WERI-Rb-1 (cell line): ENCODE measurements at regions not wholly inside any gene's neighbourhood (a gene's known extent, or its start where the extent isn't known, plus 50 kb on each side); places are given as distances from the start of the nearest gene placed in this dataset.

Experiments used
- DNase-seq: peaks from one replicate; pipeline ENCODE4 v3.0.0-alpha.2; 2020
- H3K27ac ChIP-seq: fragments of 250-450 bp; sonication (Bioruptor Pico); 2 replicates; pipeline ENCODE4 v1.5.1; 2020; ENCODE audit warnings: mild to moderate bottlenecking, moderate library complexity
- H3K27me3 ChIP-seq: fragments of 250-450 bp; sonication (Bioruptor Pico); 2 replicates; pipeline ENCODE4 v1.5.1; 2021; ENCODE audit warnings: mild to moderate bottlenecking, low read depth, moderate library complexity; ENCODE audit not compliant: insufficient read depth, severe bottlenecking
- H3K36me3 ChIP-seq: fragments of 250-450 bp; sonication (Bioruptor Pico); 2 replicates; pipeline ENCODE4 v1.5.1; 2020; ENCODE audit warnings: mild to moderate bottlenecking, moderate library complexity
- H3K4me3 ChIP-seq: 2 replicates; pipeline ENCODE4 v1.5.1; 2011; ENCODE audit warnings: low read depth, mild to moderate bottlenecking, control low read depth, low read length
- H3K9me3 ChIP-seq: fragments of 250-450 bp; sonication (Bioruptor Pico); 2 replicates; pipeline ENCODE4 v1.5.1; 2021; ENCODE audit warnings: mild to moderate bottlenecking, moderate library complexity; ENCODE audit not compliant: severe bottlenecking
- CTCF ChIP-seq: IDR thresholded peaks from 2 replicates; pipeline ENCODE4 v1.5.1; 2011; ENCODE audit warnings: low read depth, mild to moderate bottlenecking, control low read depth, inconsistent platforms, low read length

- H3K27me3 ChIP-seq, result no peaks in the 10 kb centered on the region
- H3K36me3 ChIP-seq, result no peaks in the 10 kb centered on the region
- no peaks in the 10 kb centered on the region for H3K9me3 ChIP-seq
- no peak overlapping the region for H3K4me3 ChIP-seq
- no peak for DNase-seq
- TF ChIP-seq CTCF, result no peak
- H3K27ac ChIP-seq, result no peak overlapping the region
Measured at GRCh38 chr3:153440311-153440710, 278.3 kb downstream of the RAP2B start.

- H3K27ac ChIP-seq, result no peak overlapping the region
- no peak for DNase-seq
Measured at GRCh38 chr3:153442386-153442785, 280.4 kb downstream of the RAP2B start.

GRCh38 chr3:153442799-153443487, 280.9 kb downstream of the RAP2B start:
- DNase-seq, result no peak
- no peak overlapping the region for H3K4me3 ChIP-seq
- TF ChIP-seq CTCF, result no peak
- H3K27ac ChIP-seq, result no peak overlapping the region
- no peaks in the 10 kb centered on the region for H3K36me3 ChIP-seq
- H3K9me3 ChIP-seq, result no peaks in the 10 kb centered on the region
- no peaks in the 10 kb centered on the region for H3K27me3 ChIP-seq

More at GRCh38 chr3:153442386-153442785, 280.4 kb downstream of the RAP2B start:
- Histone ChIP-seq H3K36me3 (no peaks in the 10 kb centered on the region), H3K4me3 (no peak overlapping the region), H3K27me3 (no peaks in the 10 kb centered on the region), H3K9me3 (no peaks in the 10 kb centered on the region)
- TF ChIP-seq CTCF, result no peak

GRCh38 chr3:153443961-153444360, 281.9 kb downstream of the RAP2B start:
- Histone ChIP-seq H3K36me3 (no peaks in the 10 kb centered on the region), H3K27ac (no peak overlapping the region), H3K4me3 (no peak overlapping the region), H3K9me3 (no peaks in the 10 kb centered on the region), H3K27me3 (no peaks in the 10 kb centered on the region)
- DNase-seq, result no peak
- no peak for TF ChIP-seq CTCF

GRCh38 chr3:153445817-153446216, 283.8 kb downstream of the RAP2B start:
- no peak overlapping the region for H3K4me3 ChIP-seq
- H3K27ac ChIP-seq, result no peak overlapping the region
- no peak for TF ChIP-seq CTCF
- no peak for DNase-seq
- H3K36me3 ChIP-seq, result no peaks in the 10 kb centered on the region
- no peaks in the 10 kb centered on the region for H3K9me3 ChIP-seq
- H3K27me3 ChIP-seq, result no peaks in the 10 kb centered on the region
